Endothelial cell of umbilical vein (primary cell): ENCODE measurements at regions not wholly inside any gene's neighbourhood (a gene's known extent, or its start where the extent isn't known, plus 50 kb on each side); places are given as distances from the start of the nearest gene placed in this dataset.

Experiments
- BruUV-seq: library from RNA; stranded (reverse); fragments of 400-500 nt; replicated peaks from 2 replicates; lab custom pipeline; 2021; lab: Mats Ljungman, UMichigan
- CTCF ChIA-PET: fragments of 300-600, 350-600 bp; sonication (Branson Sonifier 250); formaldehyde crosslinking; loops from one replicate; lab custom pipeline; 2021; ENCODE audit warnings: antibody characterized with exemption, inconsistent platforms; lab: Charles Lee
- POLR2A ChIA-PET: fragments of 300-600, 350-600 bp; sonication (Branson Sonifier 250); formaldehyde crosslinking; loops from one replicate; lab custom pipeline; 2021; ENCODE audit warnings: antibody characterized with exemption, inconsistent platforms; lab: Charles Lee
- DNase-seq: peaks from one replicate; pipeline ENCODE4 v3.0.0-alpha.2; 2011; ENCODE audit warnings: low read depth, low spot score
- FAIRE-seq: peaks from 2 replicates; lab custom pipeline; 2011; peaks lifted over from hg19 to GRCh38; lab: Jason Lieb, UNC
- H2AFZ ChIP-seq: 2 replicates; pipeline ENCODE4 v1.6.0; 2012; ENCODE audit warnings: low read depth, low read length, control low read depth, inconsistent platforms
- H3K27ac ChIP-seq: 2 replicates; pipeline ENCODE4 v1.5.1; 2011; ENCODE audit warnings: low read depth, mild to moderate bottlenecking, control low read depth, low read length, moderate library complexity; ENCODE audit not compliant: insufficient read depth
- H3K27me3 ChIP-seq, 2 experiments: 2 replicates each; pipeline versions ENCODE4 v1.6.0 to v1.6.1; 2011; ENCODE audit warnings: low read length in 2 of 2, mixed read lengths in 1 of 2; ENCODE audit not compliant: control insufficient read depth in 2 of 2, insufficient read depth in 2 of 2
- H3K36me3 ChIP-seq, 2 experiments: 2 replicates in 1 of 2; 3 replicates in 1 of 2; pipeline ENCODE4 v1.5.1; 2011; ENCODE audit warnings: low read length in 2 of 2, mild to moderate bottlenecking in 1 of 2, moderate library complexity in 1 of 2; ENCODE audit not compliant: control insufficient read depth in 2 of 2, insufficient read depth in 2 of 2; ENCODE audit errors: extremely low read depth in 1 of 2
- H3K4me1 ChIP-seq: 3 replicates; pipeline ENCODE4 v1.5.1; 2011; ENCODE audit warnings: mild to moderate bottlenecking, low read length; ENCODE audit not compliant: control insufficient read depth, insufficient read depth; ENCODE audit errors: extremely low read depth
- H3K4me2 ChIP-seq: 2 replicates; pipeline ENCODE4 v1.6.1; 2011; ENCODE audit warnings: low read length, control low read depth, mixed read lengths; ENCODE audit not compliant: insufficient read depth
- H3K4me3 ChIP-seq, 3 experiments: fragments of 200-600 bp in 1 of 3; sonication (generic), shearing (Covaris generic) in 1 of 3; replicated peaks in 1 of 3; 2 replicates each; pipeline ENCODE4 v1.5.1; 2011 to 2016; ENCODE audit warnings: control low read depth in 3 of 3, low read length in 3 of 3, mild to moderate bottlenecking in 2 of 3, inconsistent platforms in 1 of 3, low read depth in 1 of 3, moderate library complexity in 1 of 3; ENCODE audit not compliant: insufficient read depth in 1 of 3
- H3K79me2 ChIP-seq: 2 replicates; pipeline ENCODE4 v1.6.0; 2012; ENCODE audit warnings: low read length, inconsistent platforms; ENCODE audit not compliant: control insufficient read depth, insufficient read depth
- H3K9ac ChIP-seq: replicated peaks from 2 replicates; pipeline ENCODE3; 2011; ENCODE audit warnings: low read length, control low read depth; ENCODE audit not compliant: insufficient read depth; ENCODE audit errors: extremely low read depth
- H3K9me1 ChIP-seq: replicated peaks from 3 replicates; pipeline ENCODE4 v1.6.0; 2011; ENCODE audit warnings: mild to moderate bottlenecking, low read length; ENCODE audit not compliant: control insufficient read depth, insufficient read depth; ENCODE audit errors: extremely low read depth
- H3K9me3 ChIP-seq: replicated peaks from 2 replicates; pipeline ENCODE4 v1.5.1; 2012; ENCODE audit warnings: low read length, inconsistent platforms; ENCODE audit not compliant: control insufficient read depth, insufficient read depth
- H4K20me1 ChIP-seq: replicated peaks from 2 replicates; pipeline ENCODE3; 2011; ENCODE audit warnings: mild to moderate bottlenecking, low read length; ENCODE audit not compliant: control insufficient read depth, insufficient read depth; ENCODE audit errors: extremely low read depth
- CTCF ChIP-seq, 2 donors: IDR thresholded peaks; 1 replicate in 1 of 2; 2 replicates in 1 of 2; pipeline ENCODE4 v1.5.1; 2011; ENCODE audit warnings: low read length in 2 of 2, mild to moderate bottlenecking in 2 of 2, moderate library complexity in 2 of 2, control low read depth in 1 of 2, inconsistent platforms in 1 of 2, low read depth in 1 of 2; ENCODE audit not compliant: insufficient read depth in 1 of 2; ENCODE audit errors: extremely low read depth in 1 of 2
- EZH2 ChIP-seq: IDR thresholded peaks from 2 replicates; pipeline ENCODE4 v1.6.1; 2012; ENCODE audit warnings: borderline replicate concordance, low read depth, mild to moderate bottlenecking, moderate library complexity, low read length, inconsistent platforms; ENCODE audit not compliant: severe bottlenecking
- FOS ChIP-seq: IDR thresholded peaks from 2 replicates; pipeline ENCODE4 v1.6.1; 2011; ENCODE audit warnings: mild to moderate bottlenecking, low read length, moderate library complexity, borderline replicate concordance; ENCODE audit not compliant: insufficient read depth
- GATA2 ChIP-seq: IDR thresholded peaks from 2 replicates; pipeline ENCODE4 v1.7.0; 2011; ENCODE audit warnings: low read depth, mild to moderate bottlenecking, moderate library complexity, mixed read lengths, low read length; ENCODE audit not compliant: insufficient read length, insufficient read depth
- JUN ChIP-seq: IDR thresholded peaks from 2 replicates; pipeline ENCODE4 v1.6.1; 2011; ENCODE audit warnings: borderline replicate concordance, low read depth; ENCODE audit not compliant: insufficient read length, insufficient read depth
- MAX ChIP-seq: IDR thresholded peaks from 2 replicates; pipeline ENCODE4 v1.6.1; 2011; ENCODE audit not compliant: insufficient read depth, insufficient read length
- MYC ChIP-seq: IDR thresholded peaks from one replicate; pipeline ENCODE4 v1.6.1; 2011; ENCODE audit warnings: mild to moderate bottlenecking, low read depth, low read length
- POLR2A ChIP-seq: IDR thresholded peaks from 2 replicates; pipeline ENCODE4 v1.6.1; 2012; ENCODE audit warnings: low read depth, mild to moderate bottlenecking, control low read depth, low read length
- POLR2AphosphoS5 ChIP-seq: IDR thresholded peaks from 2 replicates; pipeline ENCODE4 v1.6.1; 2012; ENCODE audit warnings: low read depth, mild to moderate bottlenecking, control low read depth, low read length, moderate library complexity; ENCODE audit not compliant: insufficient read depth
- dilution Hi-C: fragments of 300-500 bp; cut with MboI; formaldehyde crosslinking; loops from one replicate; pipeline ENCODE4 v1.15.0; 2019; ENCODE audit warnings: low sequenced_read_pairs; ENCODE audit not compliant: extremely low pct_ligation_motif_present
- intact Hi-C: fragments of 100-400 bp; cut with micrococcal nuclease; formaldehyde crosslinking; loops from one replicate; pipeline ENCODE4 v1.10.0; 2022

GRCh38 chr22:47257976-47258375 lies 495.5 kb downstream of the TBC1D22A start:
- Histone ChIP-seq H3K36me3 (no peaks in the 10 kb centered on the region), H2AFZ (no peak overlapping the region), H3K4me1 (no peaks in the 10 kb centered on the region), H3K9me1 (no peaks in the 10 kb centered on the region), H4K20me1 (no peaks in the 10 kb centered on the region), H3K9me3 (no peaks in the 10 kb centered on the region), H3K4me2 (no peak overlapping the region), H3K27ac (no peak overlapping the region), H3K27me3 (no peaks in the 10 kb centered on the region), H3K4me3 (no peak overlapping the region), H3K9ac (no peak overlapping the region), H3K79me2 (no peaks in the 10 kb centered on the region)
- ChIA-PET CTCF (interaction anchor here (0.6 kb wide), 1 partner anchor 322 kb away, joined by 3 read pairs; no protein-coding TSS in a partner anchor), POLR2A (no interaction called here)
- intact Hi-C loops (no loop called here), dilution Hi-C loops (no loop called here)
- DNase-seq: no peak
- no TSS peak for BruUV-seq
- FAIRE-seq: no peak
- TF ChIP-seq EZH2 (no peak), MAX (no peak), POLR2AphosphoS5 (no peak), JUN (no peak), MYC (no peak), POLR2A (no peak), CTCF (IDR thresholded peaks at IDR 0.05; ENCODE audit: extremely low read depth in 1 of 2, insufficient read depth in 1 of 2, low read depth in 1 of 2, low read length in 2 of 2) (no peak), GATA2 (no peak), FOS (no peak)
